OCI-LY1 (cell line): ENCODE measurements at regions not wholly inside any gene's neighbourhood (a gene's known extent, or its start where the extent isn't known, plus 50 kb on each side); places are given as distances from the start of the nearest gene placed in this dataset.

Source experiments
- CTCF ChIP-seq: fragments of 200-600 bp; sonication (generic), shearing (Covaris generic); IDR thresholded peaks from 2 replicates; pipeline ENCODE4 v1.5.1; 2017; ENCODE audit warnings: mild to moderate bottlenecking, antibody characterized with exemption, low read length, moderate library complexity, mixed read lengths
- EZH2 ChIP-seq: fragments of 200-600 bp; sonication (generic), shearing (Covaris generic); IDR thresholded peaks from 2 replicates; pipeline ENCODE4 v1.8.0; 2017; ENCODE audit warnings: borderline replicate concordance, mixed run types, mild to moderate bottlenecking, antibody characterized with exemption, low read length, moderate library complexity, mixed read lengths

GRCh38 chr1:78358165-78358564 is 132.6 kb upstream of the PTGFR start:
- no peak for TF ChIP-seq CTCF
- no peak for TF ChIP-seq EZH2
